Common myeloid progenitor, CD34-positive (primary cell): ENCODE measurements at regions not wholly inside any gene's neighbourhood (a gene's known extent, or its start where the extent isn't known, plus 50 kb on each side); places are given as distances from the start of the nearest gene placed in this dataset.

Experiments
- CTCF ChIA-PET: fragments of 350-600 bp; sonication (Branson Sonifier 250); formaldehyde crosslinking; loops from one replicate; lab custom pipeline; 2021; ENCODE audit warnings: antibody characterized with exemption; lab: Charles Lee
- POLR2A ChIA-PET: fragments of 350-600 bp; sonication (Branson Sonifier 250); formaldehyde crosslinking; loops from one replicate; lab custom pipeline; 2021; ENCODE audit warnings: antibody characterized with exemption; lab: Charles Lee
- DNase-seq, 3 donors: peaks; one replicate each; pipeline versions ENCODE4 v3.0.0 to v3.0.0-alpha.2; 2013
- H3K27ac ChIP-seq, 2 experiments: 1 replicate in 1 of 2; 2 replicates in 1 of 2; pipeline ENCODE4 v1.7.0; 2013; ENCODE audit warnings: inconsistent platforms in 2 of 2, low read length in 2 of 2, mild to moderate bottlenecking in 2 of 2, low read depth in 1 of 2, moderate library complexity in 1 of 2; ENCODE audit not compliant: severe bottlenecking in 2 of 2, insufficient read depth in 1 of 2, poor library complexity in 1 of 2
- H3K27me3 ChIP-seq, 5 experiments: replicated peaks in 2 of 5; 1 replicate in 3 of 5; 2 replicates in 2 of 5; pipeline versions ENCODE4 v1.6.1 to v1.7.0; 2013; ENCODE audit warnings: low read length in 4 of 5, mild to moderate bottlenecking in 2 of 5, moderate library complexity in 2 of 5, inconsistent platforms in 1 of 5; ENCODE audit not compliant: insufficient read depth in 5 of 5, control insufficient read depth in 4 of 5
- H3K36me3 ChIP-seq, 4 experiments: 1 replicate in 2 of 4; 2 replicates in 2 of 4; pipeline versions ENCODE4 v1.6.1 to v1.7.0; 2013; ENCODE audit warnings: low read length in 3 of 4, control low read depth in 1 of 4, mild to moderate bottlenecking in 1 of 4; ENCODE audit not compliant: control insufficient read depth in 4 of 4, insufficient read depth in 4 of 4
- H3K4me1 ChIP-seq, 4 experiments: 1 replicate in 3 of 4; 2 replicates in 1 of 4; pipeline versions ENCODE4 v1.6.1 to v1.7.1; 2013; ENCODE audit warnings: low read length in 3 of 4, mild to moderate bottlenecking in 3 of 4, control low read depth in 1 of 4, inconsistent platforms in 1 of 4, moderate library complexity in 1 of 4; ENCODE audit not compliant: control insufficient read depth in 4 of 4, insufficient read depth in 4 of 4; ENCODE audit errors: control extremely low read depth in 1 of 4
- H3K4me3 ChIP-seq, 7 experiments: 1 replicate in 4 of 7; 2 replicates in 3 of 7; pipeline versions ENCODE4 v1.5.1 to v1.7.0; 2013; ENCODE audit warnings: mild to moderate bottlenecking in 7 of 7, low read length in 6 of 7, moderate library complexity in 6 of 7, inconsistent platforms in 2 of 7, low read depth in 2 of 7, control low read depth in 1 of 7; ENCODE audit not compliant: insufficient read depth in 4 of 7, control insufficient read depth in 1 of 7; ENCODE audit errors: extremely low read depth in 1 of 7
- H3K9me3 ChIP-seq, 5 experiments: 1 replicate in 4 of 5; 2 replicates in 1 of 5; pipeline versions ENCODE4 v1.6.1 to v1.7.1; 2013; ENCODE audit warnings: low read length in 4 of 5, mild to moderate bottlenecking in 2 of 5, inconsistent platforms in 1 of 5, low read depth in 1 of 5, moderate library complexity in 1 of 5; ENCODE audit not compliant: control insufficient read depth in 4 of 5, insufficient read depth in 2 of 5; ENCODE audit errors: control extremely low read depth in 1 of 5
- WGBS: methylation state at CpG from one replicate; pipeline ENCODE4 v1.1.5; 2013; ENCODE audit not compliant: insufficient coverage; 5-methylcytosine and 5-hydroxymethylcytosine counted together

DNA sequence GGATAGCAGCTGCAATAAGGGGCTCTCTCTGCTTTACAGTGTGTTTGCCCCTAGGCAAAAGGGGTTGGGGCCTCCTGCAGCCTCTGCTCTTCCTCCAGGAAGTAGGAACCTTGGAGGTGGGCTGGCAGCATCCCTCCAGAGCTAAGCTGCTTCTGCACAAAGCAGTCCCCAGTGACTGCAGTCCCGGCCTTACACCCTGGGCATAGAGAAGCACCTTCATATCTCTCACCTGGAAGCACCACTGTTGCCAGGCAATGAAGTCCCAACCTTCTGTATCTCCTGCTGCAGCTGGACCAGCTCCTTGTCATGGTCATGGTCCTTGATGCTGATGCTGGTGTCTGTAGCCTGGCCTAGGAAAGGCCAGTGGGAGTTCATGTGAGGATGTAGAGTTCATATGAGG lies 171.1 kb upstream of the TET2 start:
- 100% methylated on average over 1 of the region's 1 CpG for WGBS
- H3K36me3 ChIP-seq: no peaks in the 10 kb centered on the region
- peaks cover 0 to 3% (median 0%) of the 10 kb centered on the region in 5 experiments for H3K9me3 ChIP-seq
- CTCF ChIA-PET: interaction anchor here (1.4 to 1.6 kb wide), 2 partner anchors 11 to 22 kb away, joined by 4 to 5 read pairs; no protein-coding TSS in a partner anchor
- H3K27ac ChIP-seq: no peak overlapping the region
- peaks cover 4 to 51% (median 25%) of the 10 kb centered on the region in 4 experiments for H3K4me1 ChIP-seq
- no peak for DNase-seq
- H3K27me3 ChIP-seq: no peaks in the 10 kb centered on the region
- no peak overlapping the region for H3K4me3 ChIP-seq
- POLR2A ChIA-PET: no interaction called here

DNA sequence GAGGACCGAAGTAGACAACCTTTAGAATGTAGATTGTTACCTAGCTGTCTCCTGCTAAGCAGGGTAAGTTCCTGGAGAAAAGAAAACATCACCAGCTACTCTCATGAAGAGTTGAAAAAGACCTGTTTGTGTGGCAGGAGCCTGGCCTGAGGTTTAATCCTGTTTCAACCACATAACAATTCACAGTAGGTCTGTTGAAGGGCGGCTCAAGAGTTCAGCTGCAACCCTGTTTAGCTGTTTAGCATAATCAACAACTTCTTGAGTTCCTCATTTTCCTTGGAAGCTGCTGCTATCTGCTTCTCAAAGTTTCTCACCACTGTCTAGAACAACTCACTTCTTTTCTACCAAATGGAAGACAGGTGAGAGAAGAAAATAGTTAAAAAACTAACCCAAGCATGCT lies 170.4 kb upstream of the TET2 start:
- ChIA-PET CTCF (interaction anchor here (1.2 to 1.6 kb wide), 3 partner anchors 10 to 46 kb away, joined by 4 to 5 read pairs (median 4); no protein-coding TSS in a partner anchor), POLR2A (no interaction called here)
- WGBS: 50% methylated on average over 2 of the region's 2 CpGs

DNA sequence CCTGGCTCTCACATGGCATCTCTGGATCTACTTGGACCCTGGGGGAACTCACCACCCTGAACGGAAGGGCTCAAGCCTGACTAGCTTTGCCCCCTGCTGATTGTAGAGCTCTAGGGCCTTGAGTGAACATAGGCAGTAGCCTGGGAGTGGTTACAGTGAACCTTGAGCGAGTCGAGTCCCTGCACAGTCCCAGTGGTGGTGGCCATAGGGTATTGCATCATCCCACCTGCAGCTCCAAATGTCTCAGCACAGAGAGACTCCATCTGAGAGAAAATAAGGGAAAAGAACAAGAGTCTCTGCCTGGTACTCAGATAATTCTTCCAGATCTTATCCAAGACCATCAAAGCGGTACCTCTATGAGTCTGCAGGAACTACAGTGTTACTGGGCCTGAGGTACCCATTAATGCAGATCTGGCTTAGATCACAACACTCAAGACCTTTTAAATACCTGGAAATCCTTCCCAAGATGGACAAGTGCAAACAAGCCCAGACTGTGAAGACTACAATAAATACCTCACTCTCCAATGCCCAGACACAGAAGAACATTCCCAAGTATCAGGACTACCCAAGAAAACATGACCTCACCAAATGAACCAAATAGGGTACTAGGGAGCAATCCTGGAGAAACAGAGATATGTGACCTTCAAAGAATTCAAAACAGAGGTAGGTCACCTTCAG lies 167.5 kb upstream of the TET2 start:
- H3K27ac ChIP-seq: no peak overlapping the region
- POLR2A ChIA-PET: no interaction called here

More for the DNA sequence above, 170.4 kb upstream of the TET2 start:
- peaks cover 4 to 48% (median 25%) of the 10 kb centered on the region in 4 experiments for H3K4me1 ChIP-seq
- H3K27ac ChIP-seq: no peak overlapping the region
- DNase-seq: peak in 2 of 3 donors; percentile 61 to 73
- H3K36me3 ChIP-seq: no peaks in the 10 kb centered on the region
- H3K4me3 ChIP-seq: no peak overlapping the region
- H3K27me3 ChIP-seq: no peaks in the 10 kb centered on the region
- H3K9me3 ChIP-seq: peaks cover 0 to 3% (median 0%) of the 10 kb centered on the region in 5 experiments

DNA sequence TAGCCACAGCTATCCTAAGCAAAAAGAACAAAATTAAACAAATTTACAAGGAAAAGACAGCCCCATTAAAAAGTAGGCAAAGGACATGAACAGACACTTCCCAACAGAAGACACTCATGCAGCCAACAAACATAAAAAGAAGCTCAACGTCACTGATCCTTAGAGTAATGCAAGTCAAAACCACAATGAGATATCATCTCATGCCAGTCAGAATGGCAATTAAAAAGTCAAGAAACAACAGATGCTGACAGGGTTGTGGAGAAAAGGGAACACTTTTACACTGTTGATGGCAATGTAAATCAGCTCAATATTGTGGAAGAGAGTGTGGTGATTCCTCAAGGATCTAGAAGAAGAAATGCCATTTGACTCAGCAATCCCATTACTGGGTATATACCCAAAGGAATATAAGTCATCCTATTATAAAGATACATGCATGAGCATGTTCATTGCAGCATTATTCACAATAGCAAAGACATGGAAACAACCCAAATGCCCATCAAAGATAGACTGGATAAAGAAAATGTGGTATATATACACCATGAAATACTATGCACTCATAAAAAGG lies 163.0 kb upstream of the TET2 start:
- Histone ChIP-seq H3K4me1 (peaks cover 0 to 4% (median under 1%) of the 10 kb centered on the region in 4 experiments), H3K27ac (no peak overlapping the region), H3K27me3 (no peaks in the 10 kb centered on the region), H3K9me3 (peaks cover 0 to 8% (median 0%) of the 10 kb centered on the region in 5 experiments), H3K4me3 (no peak overlapping the region), H3K36me3 (no peaks in the 10 kb centered on the region)
- 0% methylated on average over 1 of the region's 1 CpG for WGBS
- CTCF ChIA-PET: no interaction called here
- POLR2A ChIA-PET: no interaction called here
- DNase-seq: peak in 2 of 3 donors; percentile 61 to 75

More for the DNA sequence above, 167.5 kb upstream of the TET2 start:
- H3K4me1 ChIP-seq: peaks cover 4 to 34% (median 18%) of the 10 kb centered on the region in 4 experiments
- CTCF ChIA-PET: no interaction called here
- 100% methylated on average over 4 of the region's 4 CpGs for WGBS
- DNase-seq: no peak
- peaks cover 0 to 8% (median 0%) of the 10 kb centered on the region in 5 experiments for H3K9me3 ChIP-seq
- H3K4me3 ChIP-seq: no peak overlapping the region
- H3K27me3 ChIP-seq: no peaks in the 10 kb centered on the region
- no peaks in the 10 kb centered on the region for H3K36me3 ChIP-seq

DNA sequence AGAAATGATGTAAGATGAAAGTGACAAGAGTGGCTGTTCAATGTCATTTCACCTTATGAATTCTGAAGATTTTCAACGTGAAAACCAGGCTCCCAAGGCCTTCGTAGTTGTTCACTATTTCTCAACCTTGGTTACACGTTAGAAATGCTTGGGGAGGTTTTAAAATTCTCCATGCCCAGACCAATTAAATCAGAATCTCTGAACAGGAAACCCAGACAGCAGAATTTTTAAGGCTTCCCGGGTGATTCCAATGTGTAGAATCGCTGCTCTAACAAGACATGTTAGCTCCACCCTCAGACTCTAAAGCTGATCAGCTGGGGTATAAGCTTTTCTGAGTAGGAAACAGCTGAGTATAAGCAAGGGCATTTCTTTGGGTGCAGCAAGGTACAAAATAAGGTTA lies 160.4 kb upstream of the TET2 start:
- WGBS: 100% methylated on average over 5 of the region's 5 CpGs
- Histone ChIP-seq H3K36me3 (no peaks in the 10 kb centered on the region), H3K27ac (no peak overlapping the region), H3K27me3 (no peaks in the 10 kb centered on the region), H3K4me3 (no peak overlapping the region), H3K4me1 (no peaks in the 10 kb centered on the region), H3K9me3 (peaks cover 0 to 4% (median 0%) of the 10 kb centered on the region in 5 experiments)
- POLR2A ChIA-PET: no interaction called here
- no peak for DNase-seq
- CTCF ChIA-PET: interaction anchor here (2.4 kb wide), 1 partner anchor 10 kb away, joined by 5 read pairs; no protein-coding TSS in a partner anchor

DNA sequence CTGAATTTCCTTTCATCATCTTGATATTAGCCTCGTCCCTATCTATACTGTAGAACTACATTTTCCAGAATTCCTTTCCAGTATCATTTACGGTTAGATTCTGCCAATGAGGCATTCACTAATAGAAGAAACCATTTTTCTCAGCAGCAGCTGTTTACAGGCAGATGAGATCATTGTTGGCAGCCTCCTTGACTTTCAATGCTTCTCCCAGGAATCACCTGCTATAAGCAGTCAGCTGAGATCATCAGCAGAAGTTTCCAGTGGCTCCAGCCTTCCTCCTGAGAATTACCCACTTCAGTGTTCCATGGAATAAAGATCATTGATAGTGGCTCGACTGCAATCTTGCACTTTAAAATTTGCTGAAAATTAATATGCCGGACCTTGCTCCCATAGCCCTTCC lies 157.3 kb upstream of the TET2 start:
- Histone ChIP-seq H3K4me3 (no peak overlapping the region), H3K36me3 (no peaks in the 10 kb centered on the region), H3K27me3 (no peaks in the 10 kb centered on the region), H3K9me3 (peaks cover 0 to 16% (median 3%) of the 10 kb centered on the region in 5 experiments), H3K4me1 (no peaks in the 10 kb centered on the region), H3K27ac (no peak overlapping the region)
- ChIA-PET CTCF (no interaction called here), POLR2A (no interaction called here)
- WGBS: 92% methylated on average over 3 of the region's 4 CpGs
- DNase-seq: no peak

DNA sequence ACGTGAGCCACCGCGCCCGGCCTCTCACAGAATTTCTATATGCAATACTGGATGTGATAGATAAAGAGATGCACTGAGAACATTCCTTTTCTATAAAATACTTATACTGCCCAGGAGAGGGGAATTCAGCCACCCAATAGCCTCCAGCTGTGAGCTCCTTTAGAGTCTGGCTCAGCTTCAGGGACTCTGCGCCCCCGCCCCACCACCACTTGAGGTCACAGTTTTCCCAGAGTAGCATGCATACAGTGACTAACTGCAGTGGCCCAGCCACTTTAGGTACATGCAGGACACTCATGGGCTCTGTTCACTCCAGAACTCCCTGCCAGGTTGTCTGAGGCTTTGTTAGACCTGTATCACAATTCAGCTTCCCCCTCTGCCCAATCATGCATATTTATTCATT lies 144.4 kb upstream of the TET2 start:
- Histone ChIP-seq H3K27ac (no peak overlapping the region), H3K4me1 (no peaks in the 10 kb centered on the region), H3K4me3 (no peak overlapping the region), H3K36me3 (no peaks in the 10 kb centered on the region), H3K9me3 (no peaks in the 10 kb centered on the region), H3K27me3 (no peaks in the 10 kb centered on the region)
- no peak for DNase-seq
- 94% methylated on average over 2 of the region's 6 CpGs for WGBS
- ChIA-PET CTCF (interaction anchor here (1.0 to 1.2 kb wide), 2 partner anchors 12 to 22 kb away, joined by 3 to 4 read pairs; no protein-coding TSS in a partner anchor), POLR2A (no interaction called here)
